PFSK-1 (cell line): ENCODE measurements at regions not wholly inside any gene's neighbourhood (a gene's known extent, or its start where the extent isn't known, plus 50 kb on each side); places are given as distances from the start of the nearest gene placed in this dataset.

Experiments
- FOXP2 ChIP-seq: optimal IDR thresholded peaks from 2 replicates; pipeline ENCODE3; 2011; ENCODE audit warnings: borderline replicate concordance, control low read depth, inconsistent platforms; ENCODE audit not compliant: insufficient read depth; ENCODE audit errors: extremely low read length, extremely low read depth
- POLR2AphosphoS5 ChIP-seq: IDR thresholded peaks from 2 replicates; pipeline ENCODE4 v1.6.1; 2012; ENCODE audit warnings: low read depth, mild to moderate bottlenecking, control low read depth, low read length, moderate library complexity
- REST ChIP-seq, 2 experiments: IDR thresholded peaks; 2 replicates each; pipeline versions ENCODE4 v1.6.1 to v1.8.0; 2011 to 2012; ENCODE audit warnings: low read depth in 2 of 2, low read length in 2 of 2, control low read depth in 1 of 2, inconsistent platforms in 1 of 2, mild to moderate bottlenecking in 1 of 2, moderate library complexity in 1 of 2; ENCODE audit not compliant: insufficient read depth in 1 of 2
- SIN3A ChIP-seq: IDR thresholded peaks from 2 replicates; pipeline ENCODE4 v1.6.1; 2012; ENCODE audit warnings: mild to moderate bottlenecking, low read length, moderate library complexity, borderline replicate concordance; ENCODE audit not compliant: insufficient read depth
- TAF1 ChIP-seq: IDR thresholded peaks from 2 replicates; pipeline ENCODE4 v1.6.1; 2012; ENCODE audit warnings: low read length, control low read depth, borderline replicate concordance; ENCODE audit not compliant: insufficient read depth

- TF ChIP-seq TAF1 (no peak), SIN3A (no peak), POLR2AphosphoS5 (no peak), REST (IDR thresholded peaks at IDR 0.05; ENCODE audit: insufficient read depth in 1 of 2, low read depth in 2 of 2, low read length in 2 of 2) (no peak), FOXP2 (no peak)
Measured at GRCh38 chr5:32975656-32976375, 264.7 kb downstream of the NPR3 start.

GRCh38 chr5:32981061-32981460 lies 269.9 kb downstream of the NPR3 start:
- no peak for TF ChIP-seq POLR2AphosphoS5
- no peak for TF ChIP-seq REST (IDR thresholded peaks at IDR 0.05; ENCODE audit: insufficient read depth in 1 of 2, low read depth in 2 of 2, low read length in 2 of 2)
- TF ChIP-seq SIN3A = no peak
- no peak for TF ChIP-seq TAF1
- TF ChIP-seq FOXP2 = no peak

GRCh38 chr5:32984851-32985610 lies 273.9 kb downstream of the NPR3 start:
- no peak for TF ChIP-seq FOXP2
- TF ChIP-seq TAF1 = no peak
- no peak for TF ChIP-seq SIN3A
- TF ChIP-seq POLR2AphosphoS5 = no peak
- TF ChIP-seq REST (IDR thresholded peaks at IDR 0.05; ENCODE audit: insufficient read depth in 1 of 2, low read depth in 2 of 2, low read length in 2 of 2) = no peak

- TF ChIP-seq TAF1 (no peak), POLR2AphosphoS5 (no peak), REST (IDR thresholded peaks at IDR 0.05; ENCODE audit: insufficient read depth in 1 of 2, low read depth in 2 of 2, low read length in 2 of 2) (no peak), FOXP2 (no peak), SIN3A (no peak)
Measured at GRCh38 chr5:32989815-32990214, 278.7 kb downstream of the NPR3 start.
